Activated CD4-positive, alpha-beta T cell treated with anti-CD3 and anti-CD28 coated beads for 24 hours (primary cell): ENCODE measurements at regions not wholly inside any gene's neighbourhood (a gene's known extent, or its start where the extent isn't known, plus 50 kb on each side); places are given as distances from the start of the nearest gene placed in this dataset.

ENCODE experiments used
- DNase-seq, 2 donors: peaks; one replicate each; pipeline ENCODE4 v3.0.0-alpha.2; 2020; ENCODE audit warnings: low read depth in 2 of 2

- no peak for DNase-seq
These were observed 347.9 kb downstream of the LTN1 start for GRCh38 chr21:28644762-28645161.

- DNase-seq = no peak
These were observed 349.8 kb downstream of the LTN1 start for GRCh38 chr21:28642891-28643290.

- DNase-seq = no peak
These were observed 350.9 kb downstream of the LTN1 start for GRCh38 chr21:28641731-28642130.

GRCh38 chr21:28640326-28640725 is 352.4 kb downstream of the LTN1 start:
- DNase-seq = no peak

GRCh38 chr21:28639737-28640136 is 352.9 kb downstream of the LTN1 start:
- DNase-seq = no peak

- DNase-seq = no peak
These were observed 355.7 kb downstream of the LTN1 start for GRCh38 chr21:28636752-28637691.

GRCh38 chr21:28635541-28635940 is 357.1 kb downstream of the LTN1 start:
- no peak for DNase-seq

- DNase-seq = peak in 1 of 2 donors; percentile 0
These were observed 358.7 kb downstream of the LTN1 start for GRCh38 chr21:28633839-28634555.

GRCh38 chr21:28632755-28633408 is 359.8 kb downstream of the LTN1 start:
- no peak for DNase-seq

GRCh38 chr21:28627691-28628090 is 365.0 kb downstream of the LTN1 start:
- DNase-seq = no peak

- DNase-seq = no peak
These were observed 365.4 kb downstream of the LTN1 start for GRCh38 chr21:28627261-28627660.

- no peak for DNase-seq
These were observed 368.1 kb downstream of the LTN1 start for GRCh38 chr21:28624626-28625025.

GRCh38 chr21:28617300-28617699 is 375.4 kb downstream of the LTN1 start:
- DNase-seq = no peak

- DNase-seq = no peak
These were observed 377.4 kb downstream of the LTN1 start for GRCh38 chr21:28615276-28615675.

- DNase-seq = no peak
These were observed 377.9 kb downstream of the LTN1 start for GRCh38 chr21:28614791-28615190.

- DNase-seq = no peak
These were observed 384.0 kb downstream of the LTN1 start for GRCh38 chr21:28608646-28609045.

- DNase-seq = no peak
These were observed 385.1 kb downstream of the LTN1 start for GRCh38 chr21:28607545-28607944.

- DNase-seq = no peak
These were observed 387.6 kb downstream of the LTN1 start for GRCh38 chr21:28604946-28605537.

GRCh38 chr21:28602546-28602945 is 390.1 kb downstream of the LTN1 start:
- DNase-seq = no peak

GRCh38 chr21:28598214-28598613 is 394.5 kb downstream of the LTN1 start:
- no peak for DNase-seq

GRCh38 chr21:28592205-28592865 is 400.3 kb downstream of the LTN1 start:
- DNase-seq = no peak
